ENCODE measurements at regions not wholly inside any gene's neighbourhood (a gene's known extent, or its start where the extent isn't known, plus 50 kb on each side); places are given as distances from the start of the nearest gene placed in this dataset.

GRCh38 chr10:129110780-129111179 is 356.3 kb upstream of the MGMT start:
- TF ChIP-seq, protein P1, sequence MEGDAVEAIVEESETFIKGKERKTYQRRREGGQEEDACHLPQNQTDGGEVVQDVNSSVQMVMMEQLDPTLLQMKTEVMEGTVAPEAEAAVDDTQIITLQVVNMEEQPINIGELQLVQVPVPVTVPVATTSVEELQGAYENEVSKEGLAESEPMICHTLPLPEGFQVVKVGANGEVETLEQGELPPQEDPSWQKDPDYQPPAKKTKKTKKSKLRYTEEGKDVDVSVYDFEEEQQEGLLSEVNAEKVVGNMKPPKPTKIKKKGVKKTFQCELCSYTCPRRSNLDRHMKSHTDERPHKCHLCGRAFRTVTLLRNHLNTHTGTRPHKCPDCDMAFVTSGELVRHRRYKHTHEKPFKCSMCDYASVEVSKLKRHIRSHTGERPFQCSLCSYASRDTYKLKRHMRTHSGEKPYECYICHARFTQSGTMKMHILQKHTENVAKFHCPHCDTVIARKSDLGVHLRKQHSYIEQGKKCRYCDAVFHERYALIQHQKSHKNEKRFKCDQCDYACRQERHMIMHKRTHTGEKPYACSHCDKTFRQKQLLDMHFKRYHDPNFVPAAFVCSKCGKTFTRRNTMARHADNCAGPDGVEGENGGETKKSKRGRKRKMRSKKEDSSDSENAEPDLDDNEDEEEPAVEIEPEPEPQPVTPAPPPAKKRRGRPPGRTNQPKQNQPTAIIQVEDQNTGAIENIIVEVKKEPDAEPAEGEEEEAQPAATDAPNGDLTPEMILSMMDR (IDR thresholded peaks at IDR 0.05; ENCODE audit: borderline replicate concordance, control extremely low read depth, extremely low read depth, insufficient read depth, missing control alignments), result no peak
- in situ Hi-C loops (cut with MboI; ENCODE audit: low sequenced_read_pairs, unreplicated experiment), result no loop called here
- no peak for DNase-seq (ENCODE audit: low spot score)

GRCh38 chr10:129111922-129112321 is 355.1 kb upstream of the MGMT start:
- TF ChIP-seq, protein P1 (IDR thresholded peaks at IDR 0.05; ENCODE audit: borderline replicate concordance, control extremely low read depth, extremely low read depth, insufficient read depth, missing control alignments), result no peak
- in situ Hi-C loops (cut with MboI; ENCODE audit: low sequenced_read_pairs, unreplicated experiment), result no loop called here
- DNase-seq (ENCODE audit: low spot score), result no peak

DNA sequence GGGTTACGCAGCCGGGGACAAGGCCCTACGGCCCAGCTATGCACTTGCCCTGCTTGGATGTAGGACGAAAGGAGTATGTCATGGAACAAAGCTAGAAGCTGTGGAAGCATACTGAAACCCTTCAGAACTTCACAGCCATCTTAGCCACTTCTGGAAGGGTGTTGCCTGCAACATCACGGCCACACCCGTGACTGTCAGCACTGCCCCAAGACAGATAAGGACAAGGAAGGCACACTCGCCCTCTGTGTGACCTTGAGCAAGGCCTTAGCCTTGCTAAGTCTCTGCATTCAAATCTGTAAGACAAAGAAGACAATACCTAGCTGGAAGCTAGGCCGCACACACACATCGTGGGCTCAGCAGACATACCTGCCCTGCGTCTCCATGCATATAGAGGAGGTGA is 352.5 kb upstream of the MGMT start:
- TF ChIP-seq, protein P1 (IDR thresholded peaks at IDR 0.05; ENCODE audit: borderline replicate concordance, control extremely low read depth, extremely low read depth, insufficient read depth, missing control alignments), result no peak
- in situ Hi-C loops (cut with MboI; ENCODE audit: low sequenced_read_pairs, unreplicated experiment), result no loop called here
- no peak for DNase-seq (ENCODE audit: low spot score)

GRCh38 chr10:129116371-129116770 is 350.7 kb upstream of the MGMT start:
- in situ Hi-C loops (cut with MboI; ENCODE audit: low sequenced_read_pairs, unreplicated experiment), result no loop called here
- DNase-seq (ENCODE audit: low spot score), result no peak
- TF ChIP-seq, protein P1 (IDR thresholded peaks at IDR 0.05; ENCODE audit: borderline replicate concordance, control extremely low read depth, extremely low read depth, insufficient read depth, missing control alignments), result no peak

- in situ Hi-C loops (cut with MboI; ENCODE audit: low sequenced_read_pairs, unreplicated experiment), result no loop called here
- DNase-seq (ENCODE audit: low spot score), result no peak
- TF ChIP-seq, protein P1 (IDR thresholded peaks at IDR 0.05; ENCODE audit: borderline replicate concordance, control extremely low read depth, extremely low read depth, insufficient read depth, missing control alignments), result no peak
These were observed 346.6 kb upstream of the MGMT start for GRCh38 chr10:129120441-129120840.

DNA sequence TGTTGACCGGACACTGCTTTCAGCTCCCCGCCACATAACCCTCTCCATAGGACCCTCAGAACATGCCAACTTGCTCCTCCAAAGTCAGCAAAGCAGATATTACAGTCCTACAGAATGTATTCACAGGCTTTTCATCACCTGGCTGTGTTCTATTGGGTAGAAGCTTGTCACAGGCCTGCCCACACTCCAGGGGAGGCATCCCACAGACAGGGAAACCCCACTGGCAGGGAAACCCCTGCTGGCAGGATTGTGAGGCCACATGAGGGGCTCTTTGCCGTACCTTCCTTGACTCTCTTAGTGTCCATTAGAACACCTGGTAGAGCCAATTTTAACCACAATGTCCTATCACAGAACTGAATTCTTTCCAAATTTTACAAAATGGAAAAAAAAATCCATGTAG is 344.2 kb upstream of the MGMT start:
- in situ Hi-C loops (cut with MboI; ENCODE audit: low sequenced_read_pairs, unreplicated experiment), result no loop called here
- no peak for DNase-seq (ENCODE audit: low spot score)
- TF ChIP-seq, protein P1 (IDR thresholded peaks at IDR 0.05; ENCODE audit: borderline replicate concordance, control extremely low read depth, extremely low read depth, insufficient read depth, missing control alignments), result no peak

- TF ChIP-seq, protein P1 (IDR thresholded peaks at IDR 0.05; ENCODE audit: borderline replicate concordance, control extremely low read depth, extremely low read depth, insufficient read depth, missing control alignments), result no peak
- in situ Hi-C loops (cut with MboI; ENCODE audit: low sequenced_read_pairs, unreplicated experiment), result no loop called here
- no peak for DNase-seq (ENCODE audit: low spot score)
These were observed 343.6 kb upstream of the MGMT start for GRCh38 chr10:129123428-129123827.
